SK-N-MC (cell line): ENCODE measurements at regions not wholly inside any gene's neighbourhood (a gene's known extent, or its start where the extent isn't known, plus 50 kb on each side); places are given as distances from the start of the nearest gene placed in this dataset.

Source experiments
- EZH2 ChIP-seq: fragments of 200-600 bp; sonication (generic); IDR thresholded peaks from one replicate; pipeline ENCODE4 v1.6.1; 2017; ENCODE audit warnings: antibody characterized with exemption
- POLR2AphosphoS5 ChIP-seq: IDR thresholded peaks from 2 replicates; pipeline ENCODE4 v1.6.1; 2012; ENCODE audit warnings: mild to moderate bottlenecking, low read depth, low read length, borderline replicate concordance

DNA sequence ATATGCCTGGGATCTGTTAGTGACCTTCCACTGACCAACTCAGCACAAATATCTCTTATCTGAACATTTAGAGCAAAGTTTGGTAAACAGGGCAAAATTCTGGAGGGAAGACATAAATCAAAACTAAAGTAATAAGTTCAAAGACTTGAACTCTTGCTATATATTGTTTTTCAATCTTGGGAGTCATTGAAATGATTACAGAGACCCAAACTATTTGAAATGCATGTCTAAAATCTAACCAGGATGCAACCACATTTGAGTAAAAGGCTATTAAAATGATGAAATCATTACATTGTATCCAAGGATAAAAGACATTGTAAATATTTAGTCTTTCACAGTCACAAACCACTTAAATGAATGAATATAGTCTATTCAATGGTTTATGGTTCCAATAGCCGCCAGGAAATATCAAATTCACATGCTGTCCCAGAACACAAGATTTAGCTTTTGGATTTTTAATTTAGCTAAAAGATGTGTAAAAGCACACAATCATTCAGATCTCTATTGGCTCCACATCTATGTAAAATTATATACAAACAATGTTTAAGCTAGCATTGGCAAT lies 256.6 kb upstream of the EPHA7 start:
- no peak for TF ChIP-seq POLR2AphosphoS5
- TF ChIP-seq EZH2 = no peak
